Common myeloid progenitor, CD34-positive (primary cell): ENCODE measurements at regions not wholly inside any gene's neighbourhood (a gene's known extent, or its start where the extent isn't known, plus 50 kb on each side); places are given as distances from the start of the nearest gene placed in this dataset.

ENCODE experiments used
- CTCF ChIA-PET: fragments of 350-600 bp; sonication (Branson Sonifier 250); formaldehyde crosslinking; loops from one replicate; lab custom pipeline; 2021; ENCODE audit warnings: antibody characterized with exemption; lab: Charles Lee
- POLR2A ChIA-PET: fragments of 350-600 bp; sonication (Branson Sonifier 250); formaldehyde crosslinking; loops from one replicate; lab custom pipeline; 2021; ENCODE audit warnings: antibody characterized with exemption; lab: Charles Lee
- DNase-seq, 3 donors: peaks; one replicate each; pipeline versions ENCODE4 v3.0.0 to v3.0.0-alpha.2; 2013
- H3K27ac ChIP-seq, 2 experiments: 1 replicate in 1 of 2; 2 replicates in 1 of 2; pipeline ENCODE4 v1.7.0; 2013; ENCODE audit warnings: inconsistent platforms in 2 of 2, low read length in 2 of 2, mild to moderate bottlenecking in 2 of 2, low read depth in 1 of 2, moderate library complexity in 1 of 2; ENCODE audit not compliant: severe bottlenecking in 2 of 2, insufficient read depth in 1 of 2, poor library complexity in 1 of 2
- H3K27me3 ChIP-seq, 5 experiments: replicated peaks in 2 of 5; 1 replicate in 3 of 5; 2 replicates in 2 of 5; pipeline versions ENCODE4 v1.6.1 to v1.7.0; 2013; ENCODE audit warnings: low read length in 4 of 5, mild to moderate bottlenecking in 2 of 5, moderate library complexity in 2 of 5, inconsistent platforms in 1 of 5; ENCODE audit not compliant: insufficient read depth in 5 of 5, control insufficient read depth in 4 of 5
- H3K36me3 ChIP-seq, 4 experiments: 1 replicate in 2 of 4; 2 replicates in 2 of 4; pipeline versions ENCODE4 v1.6.1 to v1.7.0; 2013; ENCODE audit warnings: low read length in 3 of 4, control low read depth in 1 of 4, mild to moderate bottlenecking in 1 of 4; ENCODE audit not compliant: control insufficient read depth in 4 of 4, insufficient read depth in 4 of 4
- H3K4me1 ChIP-seq, 4 experiments: 1 replicate in 3 of 4; 2 replicates in 1 of 4; pipeline versions ENCODE4 v1.6.1 to v1.7.1; 2013; ENCODE audit warnings: low read length in 3 of 4, mild to moderate bottlenecking in 3 of 4, control low read depth in 1 of 4, inconsistent platforms in 1 of 4, moderate library complexity in 1 of 4; ENCODE audit not compliant: control insufficient read depth in 4 of 4, insufficient read depth in 4 of 4; ENCODE audit errors: control extremely low read depth in 1 of 4
- H3K4me3 ChIP-seq, 7 experiments: 1 replicate in 4 of 7; 2 replicates in 3 of 7; pipeline versions ENCODE4 v1.5.1 to v1.7.0; 2013; ENCODE audit warnings: mild to moderate bottlenecking in 7 of 7, low read length in 6 of 7, moderate library complexity in 6 of 7, inconsistent platforms in 2 of 7, low read depth in 2 of 7, control low read depth in 1 of 7; ENCODE audit not compliant: insufficient read depth in 4 of 7, control insufficient read depth in 1 of 7; ENCODE audit errors: extremely low read depth in 1 of 7
- H3K9me3 ChIP-seq, 5 experiments: 1 replicate in 4 of 5; 2 replicates in 1 of 5; pipeline versions ENCODE4 v1.6.1 to v1.7.1; 2013; ENCODE audit warnings: low read length in 4 of 5, mild to moderate bottlenecking in 2 of 5, inconsistent platforms in 1 of 5, low read depth in 1 of 5, moderate library complexity in 1 of 5; ENCODE audit not compliant: control insufficient read depth in 4 of 5, insufficient read depth in 2 of 5; ENCODE audit errors: control extremely low read depth in 1 of 5
- WGBS: methylation state at CpG from one replicate; pipeline ENCODE4 v1.1.5; 2013; ENCODE audit not compliant: insufficient coverage; 5-methylcytosine and 5-hydroxymethylcytosine counted together

DNA sequence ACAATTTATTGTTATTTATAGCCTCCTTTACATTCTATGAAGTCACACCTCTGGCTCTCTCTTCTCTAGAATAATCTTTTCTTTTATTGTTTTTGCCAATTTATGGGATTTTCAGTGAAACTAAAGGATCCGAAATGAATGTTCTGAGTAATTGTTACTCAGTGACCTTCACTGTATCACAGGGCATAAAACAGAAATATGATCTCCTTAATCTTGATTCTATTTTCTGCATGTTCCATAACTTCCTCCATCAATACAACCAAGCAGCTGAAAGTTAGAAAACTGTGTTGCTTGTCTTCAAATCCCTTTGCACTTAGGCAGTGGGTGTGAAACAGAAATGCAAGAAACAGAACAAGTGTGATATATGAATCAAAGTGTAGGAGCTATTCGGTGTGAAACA is 57.4 kb upstream of the FERD3L start:
- Histone ChIP-seq H3K27me3 (peaks cover 0 to 4% (median 0%) of the 10 kb centered on the region in 5 experiments), H3K4me3 (no peak overlapping the region), H3K4me1 (no peaks in the 10 kb centered on the region), H3K27ac (no peak overlapping the region), H3K9me3 (no peaks in the 10 kb centered on the region), H3K36me3 (no peaks in the 10 kb centered on the region)
- ChIA-PET CTCF (no interaction called here), POLR2A (no interaction called here)
- no CpG with 5 or more reads among the region's 2 CpGs for WGBS
- no peak for DNase-seq
